ENCODE measurements at regions not wholly inside any gene's neighbourhood (a gene's known extent, or its start where the extent isn't known, plus 50 kb on each side); places are given as distances from the start of the nearest gene placed in this dataset.

- H3K23ac ChIP-seq (ENCODE audit: low read depth, low read length), result no peak overlapping the region
- no peak overlapping the region for H3K18ac ChIP-seq (ENCODE audit: low read depth, low read length)
- H2AFZ ChIP-seq (replicated peaks; ENCODE audit: low read length, poor library complexity), result no peak overlapping the region
- no peak overlapping the region for H3K4ac ChIP-seq (ENCODE audit: low read depth, low read length)
- H3K9me1 ChIP-seq (ENCODE audit: insufficient read depth, low read length), result no peaks in the 10 kb centered on the region
- H3K36me3 ChIP-seq (ENCODE audit: control insufficient read depth, insufficient read depth, low read length), result no peaks in the 10 kb centered on the region
- H3K14ac ChIP-seq (replicated peaks; ENCODE audit: low read depth, low read length), result no peak overlapping the region
- intact Hi-C loops (cut with micrococcal nuclease) (no loop called here), dilution Hi-C loops (cut with HindIII; ENCODE audit: low sequenced_read_pairs, unreplicated experiment) (no loop called here), in situ Hi-C loops (cut with MboI; ENCODE audit: low sequenced_read_pairs) (no loop called here)
- DNase-seq (no peak), ATAC-seq (ENCODE audit: low read depth) (no peak)
- no peak overlapping the region for H4K5ac ChIP-seq (ENCODE audit: low read depth, low read length)
- CTCF ChIA-PET, result no interaction called here
- no peak overlapping the region for H2BK120ac ChIP-seq (ENCODE audit: low read depth, low read length)
- no TSS peak for BruUV-seq (replicated peaks)
- TF ChIP-seq CTCF (conservative IDR thresholded peaks at IDR 0.05; ENCODE audit: low read depth, low read length) (no peak), USF2 (IDR thresholded peaks at IDR 0.05; ENCODE audit: low read depth, low read length) (no peak), MXI1 (IDR thresholded peaks at IDR 0.05; ENCODE audit: borderline replicate concordance, low read depth, low read length) (no peak), SMC3 (IDR thresholded peaks at IDR 0.05; ENCODE audit: low read depth, low read length) (no peak), FOS (IDR thresholded peaks at IDR 0.05; ENCODE audit: low read depth, low read length) (no peak), ELK1 (IDR thresholded peaks at IDR 0.05; ENCODE audit: borderline replicate concordance, low read depth, low read length) (no peak), BHLHE40 (IDR thresholded peaks at IDR 0.05; ENCODE audit: low read depth, low read length) (no peak), CEBPB (IDR thresholded peaks at IDR 0.05; ENCODE audit: low read depth, low read length) (no peak), RFX5 (IDR thresholded peaks at IDR 0.05; ENCODE audit: low read depth, low read length) (no peak), RAD21 (IDR thresholded peaks at IDR 0.05; ENCODE audit: low read length) (no peak), CHD1 (IDR thresholded peaks at IDR 0.05; ENCODE audit: low read depth, low read length) (no peak), RCOR1 (IDR thresholded peaks at IDR 0.05; ENCODE audit: insufficient replicate concordance, low read length) (no peak), POLR2A (IDR thresholded peaks at IDR 0.05; ENCODE audit: low read depth, low read length) (no peak), NFE2L2 (IDR thresholded peaks at IDR 0.05; ENCODE audit: low read depth, low read length) (no peak), MAZ (IDR thresholded peaks at IDR 0.05; ENCODE audit: borderline replicate concordance, low read depth, low read length) (no peak), MAFK (IDR thresholded peaks at IDR 0.05; ENCODE audit: low read depth, low read length) (no peak)
- H2BK5ac ChIP-seq (ENCODE audit: low read depth, low read length, poor library complexity, severe bottlenecking), result no peak overlapping the region
- H3K9me3 ChIP-seq (ENCODE audit: control insufficient read depth, insufficient read depth, low read length), result no peaks in the 10 kb centered on the region
- no peaks in the 10 kb centered on the region for H4K20me1 ChIP-seq (ENCODE audit: insufficient read depth, low read length)
- H3K56ac ChIP-seq (ENCODE audit: extremely low read depth, insufficient read depth, low read length), result no peak overlapping the region
- H3K4me1 ChIP-seq (ENCODE audit: control insufficient read depth, insufficient read depth, low read length), result no peaks in the 10 kb centered on the region
- H4K8ac ChIP-seq (ENCODE audit: low read depth in 2 of 2, low read length in 2 of 2), result no peak overlapping the region
- POLR2A ChIA-PET (ENCODE audit: unreplicated experiment), result no interaction called here
- no peak overlapping the region for H3K4me3 ChIP-seq (ENCODE audit: insufficient read depth, low read depth, low read length)
- H2BK15ac ChIP-seq (ENCODE audit: low read depth, low read length), result no peak overlapping the region
- H3K79me1 ChIP-seq (ENCODE audit: low read depth in 1 of 2, low read length in 2 of 2), result no peaks in the 10 kb centered on the region
- H3K27ac ChIP-seq (ENCODE audit: insufficient read depth, low read length), result no peak overlapping the region
- no CpG with 5 or more reads among the region's 1 CpG for WGBS, 2 experiments (ENCODE audit: extremely low coverage in 2 of 2, insufficient read length in 1 of 2)
- no peak overlapping the region for H2BK20ac ChIP-seq (ENCODE audit: low read depth, low read length)
- no peak overlapping the region for H3K9ac ChIP-seq (ENCODE audit: low read depth, low read length)
- H2AK9ac ChIP-seq (replicated peaks; ENCODE audit: low read depth, low read length, poor library complexity), result no peak overlapping the region
- no peak overlapping the region for H3K4me2 ChIP-seq (ENCODE audit: low read depth, low read length)
- no peak overlapping the region for H4K91ac ChIP-seq (ENCODE audit: insufficient read depth, low read depth, low read length)
- no peak overlapping the region for H2AK5ac ChIP-seq (ENCODE audit: low read depth, low read length)
- no peaks in the 10 kb centered on the region for H3K27me3 ChIP-seq (ENCODE audit: control insufficient read depth, insufficient read depth, low read length)
These were observed 197.3 kb downstream of the CENPW start for GRCh38 chr6:126537061-126537816.
